Vagina (tissue), 2 donors: ENCODE measurements at regions not wholly inside any gene's neighbourhood (a gene's known extent, or its start where the extent isn't known, plus 50 kb on each side); places are given as distances from the start of the nearest gene placed in this dataset.

Experiments used
- CTCF ChIP-seq, 3 experiments: fragments of 450-650 bp in 2 of 3; fragments of 200-600 bp in 1 of 3; sonication (generic) in 1 of 3; IDR thresholded peaks; one replicate each; pipeline ENCODE4 v1.5.1; 2017 to 2019; ENCODE audit warnings: antibody characterized with exemption in 3 of 3, mild to moderate bottlenecking in 2 of 3, moderate library complexity in 2 of 3
- POLR2A ChIP-seq, 2 donors: fragments of 450-650 bp; IDR thresholded peaks; one replicate each; pipeline ENCODE4 v1.6.1; 2017; ENCODE audit warnings: antibody characterized with exemption in 2 of 2, mild to moderate bottlenecking in 2 of 2, moderate library complexity in 2 of 2
- POLR2AphosphoS5 ChIP-seq, 2 donors: sonication (generic); formaldehyde crosslinking; IDR thresholded peaks; one replicate each; pipeline ENCODE4 v1.9.0; 2017; ENCODE audit warnings: antibody characterized with exemption in 2 of 2, mild to moderate bottlenecking in 2 of 2, low read depth in 1 of 2; ENCODE audit not compliant: insufficient read depth in 1 of 2

- no peak for TF ChIP-seq CTCF (IDR thresholded peaks at IDR 0.05)
- no peak for TF ChIP-seq POLR2A (IDR thresholded peaks at IDR 0.05)
- no peak for TF ChIP-seq POLR2AphosphoS5 (IDR thresholded peaks at IDR 0.05; ENCODE audit: insufficient read depth in 1 of 2, low read depth in 1 of 2)
Observed at GRCh38 chr10:35889226-35889625, 247.1 kb upstream of the FZD8 start.
